ENCODE measurements at regions not wholly inside any gene's neighbourhood (a gene's known extent, or its start where the extent isn't known, plus 50 kb on each side); places are given as distances from the start of the nearest gene placed in this dataset.

- H3K4me3 ChIP-seq (ENCODE audit: low read depth in 1 of 2, low read length in 1 of 2) = no peak overlapping the region
- H3K27me3 ChIP-seq = no peaks in the 10 kb centered on the region
- H3K36me3 ChIP-seq = no peaks in the 10 kb centered on the region
- no peak for TF ChIP-seq CTCF (IDR thresholded peaks at IDR 0.05)
- H3K4me1 ChIP-seq (ENCODE audit: control insufficient read depth in 1 of 2, insufficient read depth in 1 of 2, low read depth in 1 of 2, low read length in 1 of 2) = no peaks in the 10 kb centered on the region
- H3K9me3 ChIP-seq = no peaks in the 10 kb centered on the region
- no peak overlapping the region for H3K27ac ChIP-seq
Measured at GRCh38 chr16:26281381-26282110, 589.8 kb downstream of the HS3ST4 start.

- no peaks in the 10 kb centered on the region for H3K4me1 ChIP-seq (ENCODE audit: control insufficient read depth in 1 of 2, insufficient read depth in 1 of 2, low read depth in 1 of 2, low read length in 1 of 2)
- H3K9me3 ChIP-seq = no peaks in the 10 kb centered on the region
- no peak overlapping the region for H3K27ac ChIP-seq
- no peak for TF ChIP-seq CTCF (IDR thresholded peaks at IDR 0.05)
- no peaks in the 10 kb centered on the region for H3K27me3 ChIP-seq
- no peak overlapping the region for H3K4me3 ChIP-seq (ENCODE audit: low read depth in 1 of 2, low read length in 1 of 2)
- H3K36me3 ChIP-seq = no peaks in the 10 kb centered on the region
Measured at GRCh38 chr16:26295625-26296304, 604.0 kb downstream of the HS3ST4 start.

- H3K27me3 ChIP-seq = no peaks in the 10 kb centered on the region
- H3K9me3 ChIP-seq = no peaks in the 10 kb centered on the region
- H3K4me1 ChIP-seq (ENCODE audit: control insufficient read depth in 1 of 2, insufficient read depth in 1 of 2, low read depth in 1 of 2, low read length in 1 of 2) = no peaks in the 10 kb centered on the region
- H3K4me3 ChIP-seq (ENCODE audit: low read depth in 1 of 2, low read length in 1 of 2) = no peak overlapping the region
- H3K36me3 ChIP-seq = no peaks in the 10 kb centered on the region
- no peak overlapping the region for H3K27ac ChIP-seq
- no peak for TF ChIP-seq CTCF (IDR thresholded peaks at IDR 0.05)
Measured at GRCh38 chr16:26301516-26301915, 609.8 kb downstream of the HS3ST4 start.

- no peaks in the 10 kb centered on the region for H3K27me3 ChIP-seq
- no peak overlapping the region for H3K27ac ChIP-seq
Measured at GRCh38 chr16:26316683-26317464, 625.1 kb downstream of the HS3ST4 start.

GRCh38 chr16:26317885-26318284 is 626.1 kb downstream of the HS3ST4 start:
- TF ChIP-seq CTCF (IDR thresholded peaks at IDR 0.05) = no peak
- Histone ChIP-seq H3K4me1 (ENCODE audit: control insufficient read depth in 1 of 2, insufficient read depth in 1 of 2, low read depth in 1 of 2, low read length in 1 of 2) (no peaks in the 10 kb centered on the region), H3K36me3 (no peaks in the 10 kb centered on the region), H3K4me3 (ENCODE audit: low read depth in 1 of 2, low read length in 1 of 2) (no peak overlapping the region), H3K27ac (no peak overlapping the region), H3K27me3 (no peaks in the 10 kb centered on the region), H3K9me3 (no peaks in the 10 kb centered on the region)

More at GRCh38 chr16:26316683-26317464, 625.1 kb downstream of the HS3ST4 start:
- H3K4me1 ChIP-seq (ENCODE audit: control insufficient read depth in 1 of 2, insufficient read depth in 1 of 2, low read depth in 1 of 2, low read length in 1 of 2) = no peaks in the 10 kb centered on the region
- H3K36me3 ChIP-seq = no peaks in the 10 kb centered on the region
- TF ChIP-seq CTCF (IDR thresholded peaks at IDR 0.05) = no peak
- no peaks in the 10 kb centered on the region for H3K9me3 ChIP-seq
- H3K4me3 ChIP-seq (ENCODE audit: low read depth in 1 of 2, low read length in 1 of 2) = no peak overlapping the region

All from neutrophil (primary cell).